Endothelial cell of hepatic sinusoid (primary cell): ENCODE measurements at regions not wholly inside any gene's neighbourhood (a gene's known extent, or its start where the extent isn't known, plus 50 kb on each side); places are given as distances from the start of the nearest gene placed in this dataset.

Source experiments
- in situ Hi-C: cut with HindIII; loops from 2 replicates; pipeline ENCODE4 v1.10.0; 2017; ENCODE audit warnings: low sequenced_read_pairs

DNA sequence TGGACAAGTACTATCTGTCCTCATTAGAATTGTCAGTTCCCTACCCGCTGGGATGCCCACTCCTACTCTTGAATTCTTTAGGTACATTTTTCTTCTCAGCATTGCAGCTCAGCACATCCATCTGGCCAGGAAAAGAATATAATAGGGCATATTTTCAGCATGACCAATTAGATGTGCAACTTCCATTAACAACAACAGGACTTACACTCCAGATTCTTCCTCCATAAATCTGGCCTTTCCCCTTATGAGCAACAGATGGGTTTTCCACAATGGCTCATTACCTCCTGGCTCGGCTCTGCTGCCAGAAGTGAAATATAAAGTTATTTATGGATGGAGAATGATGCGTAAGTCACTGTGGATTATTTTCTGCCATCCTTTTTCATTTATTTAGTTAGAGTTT is 443.8 kb upstream of the TGFBR2 start:
- in situ Hi-C loops: no loop called here

GRCh38 chr3:30166535-30166934 is 439.9 kb upstream of the TGFBR2 start:
- in situ Hi-C loops: no loop called here

GRCh38 chr3:30167541-30168011 is 438.8 kb upstream of the TGFBR2 start:
- in situ Hi-C loops: no loop called here

DNA sequence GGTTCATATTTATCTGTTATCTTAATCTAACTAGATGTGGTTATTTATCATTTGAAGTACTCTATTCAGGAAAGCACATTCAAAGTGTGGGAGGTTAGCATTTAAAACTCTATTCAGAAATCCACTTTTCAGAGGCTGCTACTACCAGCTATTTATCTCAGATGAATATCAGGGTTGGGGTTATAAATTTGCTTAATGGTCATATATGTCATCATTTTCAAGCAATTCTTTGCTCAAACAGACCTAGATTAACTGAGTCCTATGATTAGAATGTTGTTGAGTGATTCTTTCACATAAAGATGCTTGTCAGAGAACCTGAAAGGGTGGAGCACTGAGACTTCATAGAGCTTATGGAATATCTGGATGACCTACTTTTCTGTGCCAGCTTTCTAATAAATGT is 436.9 kb upstream of the TGFBR2 start:
- in situ Hi-C loops: no loop called here

DNA sequence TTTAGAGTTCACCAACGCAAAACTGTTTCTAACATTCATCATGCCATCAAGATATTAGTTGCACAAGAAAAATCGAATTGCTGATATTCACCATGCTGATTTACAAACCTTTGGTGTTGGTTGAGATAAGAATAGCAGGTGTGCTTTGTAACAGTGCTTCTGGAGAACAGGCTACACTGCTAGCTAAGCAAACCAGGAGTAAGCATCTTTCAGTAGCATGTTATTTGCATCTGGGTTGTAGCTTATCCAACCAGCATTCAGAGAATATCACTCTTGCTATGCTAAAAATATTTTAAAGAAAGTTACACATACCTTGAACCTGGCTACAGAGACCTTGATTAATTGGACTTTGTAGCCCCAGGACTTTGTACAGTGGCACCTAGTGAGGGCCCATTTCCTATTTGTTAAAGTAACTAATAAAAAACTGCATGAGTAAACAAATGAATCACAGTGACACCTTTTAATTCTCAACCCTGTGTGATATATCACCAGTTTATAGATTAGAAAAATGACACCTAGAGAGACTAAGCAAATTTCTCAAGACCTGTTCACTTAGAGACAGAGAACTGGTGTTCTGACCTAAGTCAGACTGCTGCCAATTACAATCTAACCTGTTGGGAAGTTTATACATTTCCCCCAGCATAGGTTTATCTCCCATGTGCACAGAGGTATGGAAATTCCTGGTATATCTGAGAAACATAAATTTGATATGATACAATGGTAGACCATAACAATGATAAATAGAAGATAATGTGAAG is 435.5 kb upstream of the TGFBR2 start:
- in situ Hi-C loops: no loop called here

DNA sequence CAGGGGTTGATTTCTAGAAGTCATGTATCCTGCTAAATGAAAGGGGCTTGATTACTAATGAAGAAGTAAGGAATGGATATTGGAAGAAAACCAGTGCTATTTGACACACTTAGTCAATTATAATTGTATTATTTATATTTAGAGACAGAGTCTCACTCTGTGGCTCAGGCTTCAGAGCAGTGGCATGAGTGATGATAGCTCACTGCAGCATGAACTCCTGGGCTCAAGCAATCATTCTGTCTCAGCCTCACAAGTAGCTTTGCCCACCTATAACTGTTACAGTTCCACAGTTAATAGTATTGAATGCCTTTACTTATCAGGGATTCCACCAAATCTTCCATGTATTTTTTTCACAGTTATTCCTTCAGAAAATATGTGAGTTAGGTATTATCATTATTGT is 432.0 kb upstream of the TGFBR2 start:
- in situ Hi-C loops: no loop called here

GRCh38 chr3:30180310-30181177 is 425.9 kb upstream of the TGFBR2 start:
- in situ Hi-C loops: no loop called here

- in situ Hi-C loops: no loop called here
Observed at GRCh38 chr3:30181178-30181465, 425.3 kb upstream of the TGFBR2 start.

DNA sequence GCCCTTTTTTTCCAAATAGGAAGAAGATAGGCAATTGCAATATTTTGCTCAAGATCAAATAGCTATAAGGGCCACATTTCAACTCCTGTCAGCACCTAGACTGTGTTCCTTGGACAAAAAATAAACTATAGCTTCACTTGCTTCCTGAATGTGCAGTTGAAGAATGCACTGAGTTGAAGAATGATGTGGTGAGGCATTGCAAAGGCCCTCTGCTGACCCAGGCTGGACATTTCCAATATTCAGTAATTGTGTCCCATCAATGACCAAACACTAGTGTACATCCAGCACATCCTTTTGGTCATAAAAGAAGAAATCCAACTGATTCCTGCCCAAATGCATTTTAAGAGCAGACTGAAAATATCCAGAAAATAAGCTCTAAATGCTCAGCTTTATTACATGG is 424.8 kb upstream of the TGFBR2 start:
- in situ Hi-C loops: no loop called here

- in situ Hi-C loops: no loop called here
Observed at GRCh38 chr3:30183421-30183820, 423.0 kb upstream of the TGFBR2 start.

- in situ Hi-C loops: no loop called here
Observed at GRCh38 chr3:30184091-30184810, 422.1 kb upstream of the TGFBR2 start.

GRCh38 chr3:30185872-30186271 is 420.5 kb upstream of the TGFBR2 start:
- in situ Hi-C loops: no loop called here

GRCh38 chr3:30186741-30187219 is 419.6 kb upstream of the TGFBR2 start:
- in situ Hi-C loops: no loop called here

DNA sequence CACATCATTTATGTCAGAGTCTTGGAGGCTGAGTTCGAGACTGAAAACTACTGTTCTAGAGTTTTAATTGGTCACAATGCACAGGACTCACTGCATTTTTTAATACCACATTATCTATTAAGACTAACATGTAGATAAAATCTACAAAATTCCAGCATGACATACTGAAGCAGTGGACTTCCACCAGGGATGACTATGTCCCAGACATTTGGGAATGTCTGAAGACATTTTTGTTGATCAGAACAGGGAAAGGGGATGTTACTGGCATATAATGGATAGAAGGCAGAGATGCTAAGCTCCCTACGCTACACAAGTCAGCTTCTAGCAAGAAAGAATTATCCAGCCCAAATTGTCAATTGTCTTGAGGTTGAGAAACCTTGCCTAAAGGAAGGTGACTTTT is 419.0 kb upstream of the TGFBR2 start:
- in situ Hi-C loops: no loop called here

- in situ Hi-C loops: no loop called here
Observed at GRCh38 chr3:30188713-30189112, 417.7 kb upstream of the TGFBR2 start.

GRCh38 chr3:30189900-30190299 is 416.5 kb upstream of the TGFBR2 start:
- in situ Hi-C loops: loop anchor here (10.0 kb wide), 1 partner anchor 155 kb away; no protein-coding TSS in a partner anchor

- in situ Hi-C loops: loop anchor here (10.0 kb wide), 1 partner anchor 159 kb away; no protein-coding TSS in a partner anchor
Observed at GRCh38 chr3:30193625-30194044, 412.8 kb upstream of the TGFBR2 start.

- in situ Hi-C loops: loop anchor here (10.0 kb wide), 1 partner anchor 161 kb away; no protein-coding TSS in a partner anchor
Observed at GRCh38 chr3:30195352-30195751, 411.0 kb upstream of the TGFBR2 start.

DNA sequence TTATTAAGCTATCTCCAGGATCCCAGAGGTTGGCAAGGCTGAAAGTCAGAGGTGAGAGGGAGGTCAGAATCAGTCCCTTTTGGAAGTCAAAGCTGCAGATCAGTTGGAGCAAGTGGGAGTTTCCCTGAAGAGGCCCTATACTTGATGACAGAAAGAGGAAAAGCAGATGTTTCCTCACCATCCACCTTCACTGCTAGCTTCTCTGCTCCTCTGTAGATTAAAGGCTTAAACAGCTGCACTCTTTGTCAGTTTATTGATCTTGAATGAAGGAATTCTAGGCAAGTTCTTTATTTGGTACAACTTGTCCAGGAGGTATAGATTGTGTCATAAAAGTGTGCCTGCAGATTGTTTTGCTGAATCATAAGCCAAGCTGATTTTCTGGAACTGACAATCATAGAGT is 408.2 kb upstream of the TGFBR2 start:
- in situ Hi-C loops: loop anchor here (10.0 kb wide), 1 partner anchor 163 kb away; no protein-coding TSS in a partner anchor

GRCh38 chr3:30199096-30199759 is 407.2 kb upstream of the TGFBR2 start:
- in situ Hi-C loops: loop anchor here (10.0 kb wide), 1 partner anchor 164 kb away; no protein-coding TSS in a partner anchor
